NCI-H460 (cell line): ENCODE measurements at regions not wholly inside any gene's neighbourhood (a gene's known extent, or its start where the extent isn't known, plus 50 kb on each side); places are given as distances from the start of the nearest gene placed in this dataset.
"Not testable (repeated sequence)": the region's sequence is repeated elsewhere in the genome, so short reads cannot be mapped to it uniquely, and the experiment has no call there.

Source experiments
- DNase-seq: peaks from one replicate; pipeline ENCODE4 v3.0.0-alpha.2; 2016; ENCODE audit warnings: low read depth; ENCODE audit errors: extremely low read depth

GRCh38 chr20:30164389-30164788, 1093.1 kb upstream of the DEFB115 start:
- DNase-seq, result not testable (repeated sequence)

- no peak for DNase-seq
Measured at GRCh38 chr20:30167540-30167939, 1089.9 kb upstream of the DEFB115 start.

GRCh38 chr20:30168025-30168799, 1089.3 kb upstream of the DEFB115 start:
- no peak for DNase-seq

- no peak for DNase-seq
Measured at GRCh38 chr20:30168800-30169138, 1088.7 kb upstream of the DEFB115 start.

- DNase-seq, result no peak
Measured at GRCh38 chr20:30175681-30176080, 1081.8 kb upstream of the DEFB115 start.

GRCh38 chr20:30183124-30183523, 1074.3 kb upstream of the DEFB115 start:
- not testable (repeated sequence) for DNase-seq

GRCh38 chr20:30191785-30192184, 1065.7 kb upstream of the DEFB115 start:
- not testable (repeated sequence) for DNase-seq

GRCh38 chr20:30234477-30234876, 1023.0 kb upstream of the DEFB115 start:
- DNase-seq, result not testable (repeated sequence)

GRCh38 chr20:30275073-30275472, 982.4 kb upstream of the DEFB115 start:
- DNase-seq, result not testable (repeated sequence)

GRCh38 chr20:30281584-30282197, 975.8 kb upstream of the DEFB115 start:
- no peak for DNase-seq

- peak; percentile 59 for DNase-seq
Measured at GRCh38 chr20:30283476-30284280, 973.8 kb upstream of the DEFB115 start.

- no peak for DNase-seq
Measured at GRCh38 chr20:30284281-30284905, 973.1 kb upstream of the DEFB115 start.

- DNase-seq, result no peak
Measured at GRCh38 chr20:30285677-30286076, 971.8 kb upstream of the DEFB115 start.

- no peak for DNase-seq
Measured at GRCh38 chr20:30286157-30286556, 971.3 kb upstream of the DEFB115 start.

- not testable (repeated sequence) for DNase-seq
Measured at GRCh38 chr20:30287459-30287858, 970.0 kb upstream of the DEFB115 start.

- DNase-seq, result no peak
Measured at GRCh38 chr20:30288346-30288745, 969.1 kb upstream of the DEFB115 start.

GRCh38 chr20:30289049-30289448, 968.4 kb upstream of the DEFB115 start:
- DNase-seq, result not testable (repeated sequence)

GRCh38 chr20:30289711-30290141, 967.7 kb upstream of the DEFB115 start:
- not testable (repeated sequence) for DNase-seq

- peak; percentile 17 for DNase-seq
Measured at GRCh38 chr20:30290361-30291063, 967.0 kb upstream of the DEFB115 start.

GRCh38 chr20:30291064-30291379, 966.4 kb upstream of the DEFB115 start:
- DNase-seq, result not testable (repeated sequence)
